ENCODE measurements at regions not wholly inside any gene's neighbourhood (a gene's known extent, or its start where the extent isn't known, plus 50 kb on each side); places are given as distances from the start of the nearest gene placed in this dataset.
"Not testable (repeated sequence)": the region's sequence is repeated elsewhere in the genome, so short reads cannot be mapped to it uniquely, and the experiment has no call there.

DNA sequence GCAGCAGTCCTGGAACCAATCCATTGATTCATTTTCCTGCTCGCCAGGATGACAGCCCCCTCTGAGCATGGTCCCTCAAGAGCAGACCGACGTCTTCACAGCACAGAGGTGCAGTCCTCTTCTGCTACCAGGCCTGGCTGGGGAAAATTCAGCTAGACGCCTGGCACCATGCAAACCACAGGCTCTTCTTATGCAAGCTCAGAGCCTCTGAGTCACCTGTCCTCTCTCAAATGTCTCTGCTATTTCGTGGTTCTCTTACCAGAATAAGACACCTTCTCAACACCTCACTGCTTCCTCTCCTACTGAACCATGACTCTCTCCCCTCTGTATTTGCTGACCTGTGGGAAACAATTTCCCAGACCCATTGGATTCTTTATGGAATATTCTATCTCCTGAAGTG, 79.8 kb upstream of the CYRIA start:
- no peak for DNase-seq

DNA sequence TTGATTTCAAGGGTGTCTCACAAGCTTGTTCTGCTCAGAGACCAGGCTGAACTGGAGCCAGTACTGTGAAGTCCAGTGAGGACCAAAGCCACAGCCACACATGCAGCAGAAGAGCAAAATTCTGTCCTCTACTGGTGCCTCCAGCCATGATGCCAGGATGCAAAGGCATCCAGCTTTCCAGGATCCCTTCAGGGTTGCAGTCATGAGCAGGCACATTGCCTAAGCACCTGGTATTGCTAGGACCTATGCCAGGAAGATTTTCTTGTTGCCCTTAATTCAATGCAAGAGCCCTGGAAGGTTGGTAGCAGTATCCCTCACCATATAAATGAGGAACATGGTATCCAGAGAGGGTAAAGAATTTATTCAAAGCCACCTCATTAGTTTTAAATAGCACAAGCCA, 78.9 kb upstream of the CYRIA start:
- no peak for DNase-seq

DNA sequence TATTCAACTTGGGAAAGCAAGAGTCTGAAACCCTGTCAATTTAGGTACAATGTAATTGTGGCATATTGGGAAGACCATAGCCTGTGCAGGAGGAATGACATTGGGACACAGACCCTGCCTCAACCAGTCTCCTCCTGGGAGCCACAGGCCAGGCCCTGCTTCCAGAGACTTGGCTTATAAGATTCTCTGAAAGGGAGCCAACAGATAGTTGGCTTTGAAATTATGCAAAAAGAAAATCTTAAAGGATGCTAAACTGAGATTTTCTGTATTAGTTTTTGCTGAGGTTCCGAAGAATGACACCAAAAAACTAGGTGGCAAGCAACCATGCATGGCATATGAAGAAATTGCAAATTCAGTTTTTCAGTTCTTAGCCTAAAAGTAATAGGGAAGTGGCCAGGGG, 76.4 kb upstream of the CYRIA start:
- no peak for DNase-seq

DNA sequence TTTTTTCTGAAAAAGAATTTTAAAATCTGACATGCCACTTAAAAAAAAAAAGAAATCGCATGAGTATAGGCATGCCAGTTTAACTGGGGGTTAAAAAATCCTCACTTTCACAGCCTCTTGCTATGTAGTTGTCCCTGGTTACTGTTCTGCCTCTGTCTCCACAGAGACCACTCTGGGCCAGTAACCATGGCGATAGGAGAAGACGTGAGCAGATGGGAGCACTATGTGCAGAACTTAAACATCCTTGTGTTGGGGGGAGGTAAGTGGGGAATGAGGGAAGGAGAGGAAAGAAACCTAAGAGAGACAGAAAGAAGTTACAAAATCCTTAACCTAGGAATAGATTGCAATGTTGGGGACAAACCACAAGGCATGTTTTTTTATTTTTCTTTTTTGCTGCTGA, 75.9 kb upstream of the CYRIA start:
- DNase-seq: no peak

DNA sequence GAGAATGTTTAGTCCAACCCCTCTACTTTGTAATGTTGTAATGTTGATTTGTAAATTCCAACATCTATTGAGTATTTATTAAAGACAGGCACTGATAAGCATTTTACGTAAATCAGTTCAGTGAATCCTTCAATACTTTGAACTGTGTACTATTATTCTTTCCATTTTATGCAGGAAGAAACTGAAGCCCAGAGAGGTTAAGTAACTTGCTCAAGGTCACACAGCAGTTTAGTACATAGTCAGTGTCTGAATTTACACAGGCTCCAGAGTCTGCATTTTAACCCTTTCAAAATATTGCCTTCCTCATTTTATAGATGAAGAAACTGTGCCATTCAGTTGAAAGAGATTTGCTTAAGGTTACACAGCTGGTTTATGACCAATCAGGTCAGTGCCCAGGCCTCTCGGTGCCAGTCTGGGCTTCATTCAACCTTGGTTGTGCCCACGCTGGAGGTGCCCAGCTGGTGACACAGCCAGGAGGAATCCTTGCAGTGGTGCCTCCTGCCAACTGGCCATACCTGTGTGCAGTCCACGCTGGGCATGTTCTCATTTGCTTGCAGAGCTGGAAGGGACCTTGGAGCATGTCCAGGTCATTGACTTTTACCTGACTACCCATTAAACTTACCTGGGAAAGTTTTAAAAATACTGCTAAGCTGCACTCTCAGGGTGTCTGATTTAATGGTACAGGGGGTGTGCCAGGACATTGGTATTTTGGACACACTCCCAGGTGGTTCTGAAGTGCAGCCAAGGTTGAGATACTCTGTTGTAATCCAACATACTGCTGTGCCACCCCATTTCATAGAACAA, 74.3 kb upstream of the CYRIA start:
- no peak for DNase-seq

DNA sequence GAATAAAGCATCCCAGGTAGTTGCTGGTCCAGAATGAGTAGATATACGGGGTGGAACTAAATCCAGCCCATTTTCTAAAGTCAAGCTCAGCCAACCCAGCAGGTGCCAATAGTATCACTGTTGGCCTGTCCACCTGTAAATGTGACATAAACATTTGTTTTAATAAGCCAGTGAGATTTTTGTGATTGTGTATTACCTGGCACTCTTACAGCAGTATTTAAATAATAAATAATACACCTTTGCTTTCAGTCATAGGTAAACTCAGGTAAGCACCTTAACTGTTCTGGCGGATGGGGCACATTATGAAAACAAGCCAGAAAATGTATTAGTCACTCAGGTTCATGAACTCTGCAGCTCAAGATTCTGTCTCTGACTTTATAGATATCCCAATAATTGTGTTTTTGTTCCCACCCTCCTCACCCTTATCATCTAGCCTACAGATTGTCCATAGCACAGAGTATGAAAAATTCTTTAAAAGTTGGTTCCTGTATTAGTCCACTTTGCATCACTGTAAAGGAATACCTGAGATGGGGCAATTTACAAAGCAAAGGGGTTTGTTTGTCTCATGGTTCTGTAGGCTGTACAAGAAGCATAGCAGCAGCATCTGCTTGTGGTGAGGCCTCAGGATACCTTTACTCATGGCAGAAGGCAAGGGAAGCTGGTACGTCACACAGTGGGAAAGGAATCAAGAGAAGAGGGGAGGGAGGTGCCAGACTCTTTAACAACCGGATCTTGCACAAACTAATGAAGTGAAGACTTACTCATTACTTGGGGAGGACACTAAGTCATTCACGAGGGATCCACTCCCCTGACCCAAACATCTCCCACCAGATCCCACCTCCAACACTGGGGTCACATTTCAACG, 73.0 kb upstream of the CYRIA start:
- no peak for DNase-seq

DNA sequence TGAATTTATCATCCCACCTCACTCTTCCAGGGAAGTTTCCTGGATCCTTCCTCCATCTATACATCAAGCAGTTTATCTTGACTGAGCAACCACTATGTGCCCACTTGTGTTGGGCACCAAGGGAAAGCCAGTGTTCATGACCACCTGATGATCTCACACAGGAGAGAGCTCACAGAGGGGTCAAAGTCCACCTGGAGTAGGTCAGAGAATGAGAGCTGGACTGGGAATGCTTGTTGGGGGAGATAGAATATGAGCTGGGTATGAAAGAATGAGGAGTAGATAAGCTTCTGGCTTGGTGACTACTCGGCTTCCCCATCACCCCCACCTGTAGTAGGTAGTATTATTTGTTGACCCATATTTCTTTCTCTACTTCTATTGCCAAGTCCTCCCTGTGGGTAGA, 72.2 kb upstream of the CYRIA start:
- no peak for DNase-seq

DNA sequence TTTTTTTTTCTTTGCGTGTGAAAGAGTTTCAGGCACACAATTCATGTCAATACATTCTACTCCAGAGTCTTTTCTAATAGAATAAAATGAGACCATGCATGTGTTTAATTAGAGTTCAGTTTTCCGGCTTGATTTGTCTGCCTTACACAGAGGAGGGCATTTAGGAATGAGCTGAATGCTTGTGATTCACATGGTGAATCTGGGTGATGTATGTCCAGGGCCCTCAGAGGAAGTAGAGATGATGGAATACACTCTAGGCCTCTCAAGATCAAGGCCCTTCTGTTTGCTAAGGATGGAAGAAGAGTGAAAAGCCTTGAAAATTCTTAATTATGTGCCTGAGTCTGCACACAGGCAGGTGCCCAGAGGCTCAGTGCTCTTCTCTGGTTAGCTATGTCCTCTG, 71.0 kb upstream of the CYRIA start:
- no peak for DNase-seq

DNA sequence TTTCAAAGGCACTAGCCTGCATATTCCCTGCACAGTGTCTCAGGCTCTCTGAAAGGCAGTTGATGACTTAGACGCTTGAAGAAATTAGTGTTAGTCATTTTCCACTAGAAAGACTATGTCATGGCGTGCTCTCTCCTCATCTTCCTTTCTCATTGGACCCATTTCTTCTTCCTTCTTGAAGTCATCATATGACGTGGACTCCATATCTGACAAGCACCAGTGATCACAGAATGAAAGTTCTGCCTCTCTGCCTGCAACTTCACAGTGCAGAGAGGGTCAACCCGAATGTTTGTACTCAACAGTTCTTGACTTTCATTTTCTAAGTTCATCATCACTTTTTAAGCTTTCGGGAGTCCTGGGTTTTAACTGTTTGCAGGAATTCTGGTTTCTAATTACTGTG, 63.7 kb upstream of the CYRIA start:
- DNase-seq: peak in 1 of 3 donors; percentile 30

DNA sequence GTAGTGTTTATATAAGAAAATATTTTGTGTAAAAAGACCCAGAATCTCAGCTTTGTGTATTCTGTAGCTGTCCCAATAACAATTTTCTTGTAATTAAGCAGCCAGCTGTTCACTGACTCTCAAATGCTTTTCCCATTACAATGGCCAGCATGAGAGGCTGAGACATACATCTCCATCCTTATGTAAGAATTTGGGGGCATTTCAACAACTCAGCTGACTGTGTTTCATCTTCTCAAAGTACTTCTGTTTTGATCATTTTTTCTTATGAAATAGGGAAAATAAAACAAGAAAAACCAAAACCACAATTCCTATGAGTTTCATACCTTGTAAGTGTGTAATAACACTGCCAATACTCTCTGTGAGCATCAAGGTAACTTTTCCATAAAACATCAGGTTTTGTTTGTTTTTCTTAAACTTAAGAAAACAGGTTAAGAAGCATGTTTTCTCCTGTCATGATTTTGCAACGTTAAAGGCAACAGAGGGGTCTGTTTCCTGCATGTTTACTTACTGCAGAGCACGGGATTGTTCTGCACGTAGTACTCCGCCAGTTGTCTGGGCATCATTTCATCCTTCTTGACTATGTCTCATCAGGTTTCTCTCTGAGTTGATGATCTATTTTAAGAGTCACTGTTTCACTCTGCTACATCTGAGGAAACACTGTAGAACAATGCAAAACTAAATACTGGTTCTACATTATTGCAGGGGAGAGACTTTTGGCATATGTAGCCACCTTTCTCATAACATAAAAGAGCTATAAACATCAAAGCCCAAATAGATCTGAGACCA, 62.9 kb upstream of the CYRIA start:
- peak; percentile 57 to 74 (median 74) for DNase-seq

DNA sequence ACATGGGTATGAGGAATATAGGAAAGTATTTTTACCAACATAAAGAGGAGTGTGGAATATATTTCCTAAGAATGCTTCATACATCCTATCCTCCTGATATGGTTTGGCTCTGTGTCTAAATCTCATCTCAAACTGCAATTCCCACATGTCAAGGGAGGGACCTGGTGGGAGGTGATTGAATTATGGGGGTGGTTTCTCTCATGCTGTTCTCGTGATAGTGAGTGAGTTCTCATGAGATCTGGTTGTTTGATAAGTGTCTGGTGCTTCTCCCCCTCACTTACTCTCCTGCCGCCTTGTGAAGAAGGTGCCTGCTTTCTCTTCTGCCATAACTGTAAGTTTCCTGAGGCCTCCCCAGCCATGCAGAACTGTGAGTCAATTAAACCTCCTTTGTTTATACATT, 62.2 kb upstream of the CYRIA start:
- not testable (repeated sequence) for DNase-seq

DNA sequence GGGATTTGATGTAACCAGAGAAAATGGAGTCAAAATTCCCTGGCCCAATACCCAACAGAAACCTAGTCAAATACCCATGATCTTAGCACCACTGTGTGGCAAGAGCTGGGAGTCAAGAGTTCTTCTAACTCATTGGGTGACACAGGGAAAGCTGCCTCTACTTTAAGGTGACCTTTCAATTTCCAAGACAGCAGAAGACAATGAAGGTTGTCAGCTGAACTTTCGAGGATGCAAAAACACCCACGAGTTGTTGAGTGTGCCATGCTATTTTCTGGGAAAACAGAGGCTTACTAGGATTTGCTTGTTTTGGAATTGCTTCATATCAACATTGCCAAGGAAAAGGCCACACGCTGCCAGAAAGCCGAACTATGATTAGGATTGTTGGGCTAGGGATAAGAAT, 61.6 kb upstream of the CYRIA start:
- DNase-seq: peak; percentile 44 to 59 (median 52)

DNA sequence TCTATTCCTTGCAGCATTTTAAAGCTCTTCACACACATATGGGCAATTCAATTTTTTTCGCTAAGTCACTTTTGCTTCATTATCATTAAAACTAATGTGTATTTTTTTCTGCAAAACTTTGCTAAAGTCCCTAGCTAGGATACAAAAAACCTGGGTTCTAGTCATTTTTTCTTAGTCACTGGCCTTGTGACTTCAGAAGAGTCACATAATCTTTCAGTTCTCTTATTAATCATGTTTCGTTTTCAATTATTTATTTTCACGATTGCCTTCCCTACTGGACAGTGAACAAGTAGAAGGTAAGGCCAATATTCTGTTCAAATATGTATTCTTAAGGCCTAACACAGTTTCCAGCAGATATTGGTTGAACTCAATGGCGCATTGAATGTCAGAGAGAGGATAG, 60.9 kb upstream of the CYRIA start:
- peak in 2 of 3 donors; percentile 46 to 50 for DNase-seq

DNA sequence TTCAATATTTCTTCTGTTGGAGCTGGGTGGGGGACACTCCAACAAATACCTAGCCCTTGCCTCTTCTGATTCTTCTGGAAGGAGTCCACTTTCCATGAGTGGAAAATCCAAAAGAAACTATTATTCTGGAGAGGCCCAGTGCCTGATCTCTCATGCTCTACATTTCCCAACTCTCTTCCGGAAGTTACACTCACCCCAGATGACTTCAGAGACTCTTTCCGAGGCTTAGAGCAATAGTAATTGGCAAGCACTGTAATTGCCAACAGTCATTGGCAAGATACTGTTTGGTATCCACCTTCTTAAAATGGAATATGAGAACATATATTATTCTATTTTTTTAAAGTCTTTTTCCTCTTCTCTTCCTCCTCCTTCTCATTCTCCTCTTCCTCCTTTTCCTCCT, 60.5 kb upstream of the CYRIA start:
- DNase-seq: no peak

DNA sequence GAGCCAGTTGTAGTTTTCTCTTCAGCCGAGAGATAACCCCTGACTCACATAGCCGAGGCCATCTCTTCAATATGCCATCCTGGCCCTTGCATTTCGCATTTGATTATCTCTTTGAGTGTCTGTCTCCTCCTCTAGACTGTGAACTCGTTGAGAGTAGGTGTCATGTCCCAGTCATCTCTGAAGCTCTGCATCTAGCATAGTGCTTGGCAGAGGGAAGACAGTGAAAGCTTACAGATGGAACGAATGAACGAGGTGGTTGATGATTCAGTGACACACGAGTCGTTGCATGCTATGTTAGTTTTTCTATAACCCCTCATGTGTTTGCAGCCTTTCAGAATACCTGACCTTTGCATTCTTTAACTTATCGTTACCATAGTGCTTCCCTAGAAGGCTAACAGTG, 59.9 kb upstream of the CYRIA start:
- DNase-seq: no peak

DNA sequence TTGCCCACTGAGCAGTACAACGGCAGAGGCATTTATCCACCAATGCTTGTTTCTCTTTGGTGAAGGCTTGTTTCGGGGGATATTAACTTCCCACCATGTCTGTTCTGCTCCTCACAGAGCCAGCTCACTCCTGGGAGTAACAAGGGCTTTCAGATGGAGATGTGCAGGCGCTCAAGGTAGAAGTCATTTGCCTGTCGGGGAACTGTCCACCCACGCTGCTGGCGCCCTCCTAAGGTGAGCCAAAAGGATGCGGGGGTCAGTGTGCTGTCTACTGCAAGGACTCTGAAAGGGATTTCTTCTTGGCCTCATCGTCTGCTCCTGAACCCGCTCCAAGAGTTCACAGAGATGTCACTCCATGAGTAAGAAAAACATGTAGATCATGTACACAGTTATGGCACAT, 57.0 kb upstream of the CYRIA start:
- DNase-seq: peak in 1 of 3 donors; percentile 21

DNA sequence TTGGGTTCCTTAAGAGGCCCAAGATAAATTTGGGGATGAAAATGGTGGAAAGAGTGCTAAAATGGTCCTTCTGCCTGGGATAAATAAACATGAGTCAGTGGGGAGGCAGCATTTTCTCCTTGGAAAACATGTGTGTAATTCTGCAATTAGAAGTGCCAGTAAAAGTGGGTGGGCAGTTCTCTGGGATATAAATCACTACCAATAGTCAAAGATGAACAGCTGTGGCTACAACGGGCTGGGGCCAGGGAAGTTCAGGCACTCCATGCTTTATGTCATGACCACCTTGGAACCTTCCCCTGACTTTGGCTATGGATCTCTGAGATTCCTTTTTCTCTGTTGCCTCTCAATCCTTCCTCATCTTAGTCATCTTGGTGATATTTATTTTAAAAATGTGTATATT, 56.5 kb upstream of the CYRIA start:
- no peak for DNase-seq

DNA sequence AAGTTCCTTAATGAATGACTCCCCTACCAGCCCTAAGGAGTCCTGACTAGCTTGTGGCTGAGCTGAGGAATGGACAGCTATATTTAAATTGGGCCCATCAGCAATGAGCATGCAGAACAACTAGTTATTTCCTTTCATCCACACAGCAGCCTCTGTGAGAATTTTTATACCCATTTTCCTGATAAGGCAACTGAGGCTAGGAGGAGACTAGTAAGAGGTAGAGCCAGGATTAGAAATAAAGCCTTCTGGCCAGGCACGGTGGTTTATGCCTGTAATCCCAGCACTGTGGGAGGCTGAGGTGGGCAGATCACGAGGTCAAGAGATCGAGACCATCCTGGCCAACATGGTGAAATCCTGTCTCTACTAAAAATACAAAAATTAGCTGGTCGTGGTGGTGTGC, 55.9 kb upstream of the CYRIA start:
- DNase-seq: not testable (repeated sequence)

DNA sequence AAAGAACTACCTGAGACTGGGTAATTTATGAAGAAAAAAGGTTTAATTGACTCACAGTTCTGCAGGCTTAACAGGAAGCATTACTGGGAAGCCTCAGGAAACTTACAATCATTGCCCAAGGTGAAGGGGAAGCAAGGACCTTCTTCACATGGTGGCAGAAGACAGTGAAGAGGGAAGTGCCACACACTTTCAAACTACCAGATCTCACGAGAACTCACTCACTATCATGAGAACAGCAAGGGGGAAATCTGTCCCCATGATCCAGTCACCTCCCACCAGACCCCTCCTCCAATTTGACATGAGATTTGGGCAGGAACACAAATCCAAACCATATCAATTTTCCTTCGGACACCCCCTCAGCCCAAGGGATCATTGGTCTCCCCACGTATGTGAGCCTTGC, 55.1 kb upstream of the CYRIA start:
- DNase-seq: not testable (repeated sequence)

DNA sequence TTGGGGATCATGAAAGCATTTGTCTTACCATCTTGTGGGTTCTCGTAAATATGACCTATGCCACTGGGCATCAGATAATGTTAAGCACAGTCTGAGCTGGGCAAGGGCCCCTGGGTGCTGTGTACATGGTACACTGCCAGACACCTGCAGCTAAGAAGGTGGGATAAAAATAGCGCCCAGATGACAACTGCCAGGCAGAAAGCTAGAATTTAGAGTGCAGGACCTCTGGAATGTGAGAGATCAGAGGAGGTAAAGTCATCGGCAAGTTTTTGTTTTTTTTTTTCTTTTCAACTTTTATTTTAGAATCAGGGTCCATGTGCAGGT, 53.8 kb upstream of the CYRIA start:
- no peak for DNase-seq

DNA sequence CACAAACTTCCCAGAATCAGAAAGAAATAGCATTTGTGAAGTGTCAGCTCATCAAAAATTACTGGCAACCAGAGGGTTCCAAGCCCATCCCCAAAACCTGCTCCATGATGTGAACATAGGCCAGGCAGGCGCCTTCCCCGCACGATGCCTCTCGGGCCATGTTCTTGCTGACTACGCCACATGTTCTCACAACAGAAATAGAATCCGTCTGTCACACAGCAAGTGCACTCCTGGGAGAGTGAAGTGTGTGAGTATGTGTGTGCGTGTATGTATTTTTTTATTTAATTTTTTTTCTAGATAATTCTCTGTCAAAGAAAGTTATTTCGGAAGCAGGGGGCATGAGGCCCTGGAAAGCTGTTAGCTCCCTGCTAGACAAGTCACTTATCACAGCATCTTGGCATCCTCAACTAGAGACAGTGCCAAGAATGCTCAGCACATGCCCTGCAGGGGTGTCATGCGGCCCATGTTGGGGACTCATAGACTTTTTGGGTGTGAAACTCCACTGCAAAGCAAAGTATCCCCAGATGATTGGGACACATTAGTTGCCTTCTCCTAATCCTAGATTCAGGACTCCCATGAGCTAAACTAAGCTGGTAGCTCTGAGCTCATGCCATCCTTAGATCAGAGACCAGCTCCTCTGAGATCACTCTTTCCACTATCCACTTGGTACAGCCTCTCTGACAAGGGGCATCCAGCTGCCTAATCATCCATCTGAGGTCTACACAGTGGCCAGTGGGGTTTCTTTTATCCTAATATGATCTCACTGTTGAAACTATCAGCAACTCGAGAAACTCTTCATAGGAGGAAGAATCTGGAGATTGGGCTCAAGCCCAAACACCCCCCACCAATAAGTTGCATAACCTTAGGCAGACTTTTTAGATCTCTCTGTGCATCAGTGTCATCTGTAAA, 53.2 kb upstream of the CYRIA start:
- peak in 2 of 3 donors; percentile 35 to 47 for DNase-seq

DNA sequence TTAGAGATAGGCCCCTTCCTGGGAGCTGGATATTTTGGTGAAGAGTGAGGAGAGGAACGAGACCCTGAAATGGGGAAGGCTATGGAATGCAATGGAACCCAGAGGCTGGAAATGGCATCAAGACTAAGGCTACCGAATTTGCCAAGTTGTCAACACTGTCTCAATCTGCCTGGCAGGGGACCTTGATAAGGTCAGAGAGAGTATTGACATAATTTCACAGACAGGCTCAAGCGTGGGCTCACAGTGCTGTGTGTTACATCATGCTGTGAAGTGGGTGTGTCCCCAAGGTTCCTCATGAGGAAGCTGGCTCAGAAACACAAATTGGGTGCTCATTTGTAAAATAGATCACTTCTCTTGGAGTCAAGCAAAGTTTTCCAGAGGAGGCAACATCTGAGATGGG, 51.8 kb upstream of the CYRIA start:
- DNase-seq: peak; percentile 87 to 92 (median 92)
